K562 (cell line): ENCODE measurements at regions not wholly inside any gene's neighbourhood (a gene's known extent, or its start where the extent isn't known, plus 50 kb on each side); places are given as distances from the start of the nearest gene placed in this dataset.

Experiments
- FOXM1 ChIP-seq, 2 experiments: fragments of 450-650 bp in 1 of 2; sonication (generic) in 1 of 2; formaldehyde crosslinking in 1 of 2; IDR thresholded peaks; 2 replicates each; pipeline versions ENCODE4 v1.6.1 to v1.9.0; 2017 to 2022; ENCODE audit warnings: low read depth in 2 of 2, mild to moderate bottlenecking in 2 of 2, missing genetic modification reagents in 1 of 2, moderate library complexity in 1 of 2
- HEY1 ChIP-seq: fragments of 250-450 bp; sonication (Bioruptor Pico); IDR thresholded peaks from 2 replicates; pipeline ENCODE4 v1.5.0; 2020; ENCODE audit warnings: mild to moderate bottlenecking, moderate library complexity, borderline replicate concordance
- MAFK ChIP-seq: IDR thresholded peaks from 2 replicates; pipeline ENCODE4 v1.6.1; 2011; ENCODE audit warnings: low read length, improper control_type of control experiment
- PTTG1 ChIP-seq: fragments of 450-650 bp; IDR thresholded peaks from 2 replicates; pipeline ENCODE4 v1.6.1; 2016; ENCODE audit warnings: low read depth, mild to moderate bottlenecking, missing genetic modification characterization, missing compliant biosample characterization
- TF ChIP-seq, protein P1 (sequence below), 3 experiments: IDR thresholded peaks in 2 of 3; conservative IDR thresholded peaks in 1 of 3; 2 replicates each; pipeline ENCODE4 v1.5.1; 2011 to 2012; ENCODE audit warnings: low read length in 3 of 3, mild to moderate bottlenecking in 3 of 3, control low read depth in 2 of 3, improper control_type of control experiment in 1 of 3, inconsistent platforms in 1 of 3, low read depth in 1 of 3, mixed read lengths in 1 of 3, moderate library complexity in 1 of 3; ENCODE audit not compliant: insufficient read depth in 2 of 3

GRCh38 chr9:7944572-7944971 is 145.0 kb upstream of the DMAC1 start:
- TF ChIP-seq HEY1 (CRISPR knock-in tag) (no peak), FOXM1 (IDR thresholded peaks at IDR 0.05; ENCODE audit: low read depth) (no peak), FOXM1 (CRISPR knock-in tag; IDR thresholded peaks at IDR 0.05; ENCODE audit: low read depth) (no peak), PTTG1 (tag) (no peak), MAFK (no peak)
- TF ChIP-seq, protein P1, sequence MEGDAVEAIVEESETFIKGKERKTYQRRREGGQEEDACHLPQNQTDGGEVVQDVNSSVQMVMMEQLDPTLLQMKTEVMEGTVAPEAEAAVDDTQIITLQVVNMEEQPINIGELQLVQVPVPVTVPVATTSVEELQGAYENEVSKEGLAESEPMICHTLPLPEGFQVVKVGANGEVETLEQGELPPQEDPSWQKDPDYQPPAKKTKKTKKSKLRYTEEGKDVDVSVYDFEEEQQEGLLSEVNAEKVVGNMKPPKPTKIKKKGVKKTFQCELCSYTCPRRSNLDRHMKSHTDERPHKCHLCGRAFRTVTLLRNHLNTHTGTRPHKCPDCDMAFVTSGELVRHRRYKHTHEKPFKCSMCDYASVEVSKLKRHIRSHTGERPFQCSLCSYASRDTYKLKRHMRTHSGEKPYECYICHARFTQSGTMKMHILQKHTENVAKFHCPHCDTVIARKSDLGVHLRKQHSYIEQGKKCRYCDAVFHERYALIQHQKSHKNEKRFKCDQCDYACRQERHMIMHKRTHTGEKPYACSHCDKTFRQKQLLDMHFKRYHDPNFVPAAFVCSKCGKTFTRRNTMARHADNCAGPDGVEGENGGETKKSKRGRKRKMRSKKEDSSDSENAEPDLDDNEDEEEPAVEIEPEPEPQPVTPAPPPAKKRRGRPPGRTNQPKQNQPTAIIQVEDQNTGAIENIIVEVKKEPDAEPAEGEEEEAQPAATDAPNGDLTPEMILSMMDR (IDR thresholded peaks at IDR 0.05 in 2 of 3, conservative IDR thresholded peaks at IDR 0.05 in 1 of 3; ENCODE audit: insufficient read depth in 2 of 3, low read depth in 1 of 3, low read length in 3 of 3) = no peak
